ENCODE measurements at regions not wholly inside any gene's neighbourhood (a gene's known extent, or its start where the extent isn't known, plus 50 kb on each side); places are given as distances from the start of the nearest gene placed in this dataset.
"Not testable (repeated sequence)": the region's sequence is repeated elsewhere in the genome, so short reads cannot be mapped to it uniquely, and the experiment has no call there.

- H3K4me2 ChIP-seq (ENCODE audit: low read depth, low read length, poor library complexity, severe bottlenecking), result no peak overlapping the region
- H3F3A ChIP-seq (ENCODE audit: insufficient read depth), result no peaks in the 10 kb centered on the region
- no peak overlapping the region for H3K9ac ChIP-seq (ENCODE audit: low read length)
- no peaks in the 10 kb centered on the region for H4K20me1 ChIP-seq (ENCODE audit: low read depth, low read length)
- TF ChIP-seq CTCF (IDR thresholded peaks at IDR 0.05; ENCODE audit: insufficient read depth, low read length, poor library complexity, severe bottlenecking), result no peak
- TF ChIP-seq EZH2phosphoT487 (conservative IDR thresholded peaks at IDR 0.05; ENCODE audit: low read length), result no peak
- H2AFZ ChIP-seq (ENCODE audit: low read depth, low read length, severe bottlenecking), result no peak overlapping the region
- H3K9me2 ChIP-seq (replicated peaks; ENCODE audit: insufficient read depth, low read length), result no peaks in the 10 kb centered on the region
- no peak overlapping the region for H3K27ac ChIP-seq (ENCODE audit: low read depth, low read length)
- H3K79me2 ChIP-seq (ENCODE audit: insufficient read depth, low read length), result no peaks in the 10 kb centered on the region
- no peaks in the 10 kb centered on the region for H3K36me3 ChIP-seq (ENCODE audit: low read length)
- no peaks in the 10 kb centered on the region for H3K27me3 ChIP-seq (ENCODE audit: low read length)
- H3K4me3 ChIP-seq (ENCODE audit: insufficient read depth, low read length, poor library complexity, severe bottlenecking), result no peak overlapping the region
- no peaks in the 10 kb centered on the region for H3K9me3 ChIP-seq (ENCODE audit: insufficient read depth, low read length)
Observed at GRCh38 chr2:95685513-95685912, 93.7 kb downstream of the TRIM43 start.

- not testable (repeated sequence) for H3K4me2 ChIP-seq (ENCODE audit: low read depth, low read length, poor library complexity, severe bottlenecking); H3F3A ChIP-seq (ENCODE audit: insufficient read depth); H2AFZ ChIP-seq (ENCODE audit: low read depth, low read length, severe bottlenecking)
Observed at GRCh38 chr2:95686056-95686825, 94.4 kb downstream of the TRIM43 start.

GRCh38 chr2:95687852-95688251, 96.1 kb downstream of the TRIM43 start:
- not testable (repeated sequence) for H3K79me2 ChIP-seq (ENCODE audit: insufficient read depth, low read length); H3K4me2 ChIP-seq (ENCODE audit: low read depth, low read length, poor library complexity, severe bottlenecking); H4K20me1 ChIP-seq (ENCODE audit: low read depth, low read length); H3K9me3 ChIP-seq (ENCODE audit: insufficient read depth, low read length); H3K36me3 ChIP-seq (ENCODE audit: low read length); H3K27me3 ChIP-seq (ENCODE audit: low read length); H3K27ac ChIP-seq (ENCODE audit: low read depth, low read length); H3K9me2 ChIP-seq (replicated peaks; ENCODE audit: insufficient read depth, low read length); H2AFZ ChIP-seq (ENCODE audit: low read depth, low read length, severe bottlenecking); H3K4me3 ChIP-seq (ENCODE audit: insufficient read depth, low read length, poor library complexity, severe bottlenecking); H3F3A ChIP-seq (ENCODE audit: insufficient read depth); H3K9ac ChIP-seq (ENCODE audit: low read length)

More at GRCh38 chr2:95686056-95686825, 94.4 kb downstream of the TRIM43 start:
- H3K79me2 ChIP-seq (ENCODE audit: insufficient read depth, low read length); H3K9ac ChIP-seq (ENCODE audit: low read length); H3K36me3 ChIP-seq (ENCODE audit: low read length); H3K9me3 ChIP-seq (ENCODE audit: insufficient read depth, low read length); H3K27ac ChIP-seq (ENCODE audit: low read depth, low read length); H3K27me3 ChIP-seq (ENCODE audit: low read length); H3K4me3 ChIP-seq (ENCODE audit: insufficient read depth, low read length, poor library complexity, severe bottlenecking); H4K20me1 ChIP-seq (ENCODE audit: low read depth, low read length); H3K9me2 ChIP-seq (replicated peaks; ENCODE audit: insufficient read depth, low read length): not testable (repeated sequence)

GRCh38 chr2:95691210-95691609, 99.4 kb downstream of the TRIM43 start:
- not testable (repeated sequence) for H3K4me2 ChIP-seq (ENCODE audit: low read depth, low read length, poor library complexity, severe bottlenecking); H3F3A ChIP-seq (ENCODE audit: insufficient read depth); H3K9me3 ChIP-seq (ENCODE audit: insufficient read depth, low read length); H2AFZ ChIP-seq (ENCODE audit: low read depth, low read length, severe bottlenecking); H3K27me3 ChIP-seq (ENCODE audit: low read length); H3K9ac ChIP-seq (ENCODE audit: low read length); H3K79me2 ChIP-seq (ENCODE audit: insufficient read depth, low read length); H4K20me1 ChIP-seq (ENCODE audit: low read depth, low read length); H3K4me3 ChIP-seq (ENCODE audit: insufficient read depth, low read length, poor library complexity, severe bottlenecking); H3K36me3 ChIP-seq (ENCODE audit: low read length); H3K9me2 ChIP-seq (replicated peaks; ENCODE audit: insufficient read depth, low read length); H3K27ac ChIP-seq (ENCODE audit: low read depth, low read length)

GRCh38 chr2:95693071-95693846, 101.5 kb downstream of the TRIM43 start:
- H3K9ac ChIP-seq (ENCODE audit: low read length); H3K27ac ChIP-seq (ENCODE audit: low read depth, low read length); H3K36me3 ChIP-seq (ENCODE audit: low read length); H3K9me3 ChIP-seq (ENCODE audit: insufficient read depth, low read length); H2AFZ ChIP-seq (ENCODE audit: low read depth, low read length, severe bottlenecking); H3K27me3 ChIP-seq (ENCODE audit: low read length); H3K9me2 ChIP-seq (replicated peaks; ENCODE audit: insufficient read depth, low read length); H4K20me1 ChIP-seq (ENCODE audit: low read depth, low read length); H3K79me2 ChIP-seq (ENCODE audit: insufficient read depth, low read length); H3F3A ChIP-seq (ENCODE audit: insufficient read depth); H3K4me3 ChIP-seq (ENCODE audit: insufficient read depth, low read length, poor library complexity, severe bottlenecking); H3K4me2 ChIP-seq (ENCODE audit: low read depth, low read length, poor library complexity, severe bottlenecking): not testable (repeated sequence)
